ENCODE measurements at regions not wholly inside any gene's neighbourhood (a gene's known extent, or its start where the extent isn't known, plus 50 kb on each side); places are given as distances from the start of the nearest gene placed in this dataset.

- TF ChIP-seq NR2F2 (IDR thresholded peaks at IDR 0.05) (no peak), RXRA (IDR thresholded peaks at IDR 0.05) (no peak), MAX (IDR thresholded peaks at IDR 0.05) (no peak), JUND (IDR thresholded peaks at IDR 0.05) (no peak), EGR1 (IDR thresholded peaks at IDR 0.05; ENCODE audit: low read depth in 2 of 2) (no peak), FOXA2 (IDR thresholded peaks at IDR 0.05) (no peak), CTCF (IDR thresholded peaks at IDR 0.05; ENCODE audit: low read depth, low read length, missing input control) (no peak), ZBTB33 (IDR thresholded peaks at IDR 0.05) (no peak), GABPA (IDR thresholded peaks at IDR 0.05 in 1 of 2, conservative IDR thresholded peaks at IDR 0.05 in 1 of 2) (no peak), HNF4A (conservative IDR thresholded peaks at IDR 0.05) (no peak), ATF3 (IDR thresholded peaks at IDR 0.05) (no peak), TAF1 (conservative IDR thresholded peaks at IDR 0.05) (no peak), HNF4G (IDR thresholded peaks at IDR 0.05) (no peak), YY1 (IDR thresholded peaks at IDR 0.05) (no peak), FOXA1 (IDR thresholded peaks at IDR 0.05) (no peak), REST (IDR thresholded peaks at IDR 0.05) (no peak), SP1 (IDR thresholded peaks at IDR 0.05) (no peak), RAD21 (IDR thresholded peaks at IDR 0.05) (no peak)
- Histone ChIP-seq H3K36me3 (ENCODE audit: control insufficient read depth in 4 of 4, insufficient read depth in 3 of 4, low read depth in 1 of 4, low read length in 3 of 4) (no peaks in the 10 kb centered on the region), H3K27ac (ENCODE audit: low read depth in 1 of 2, low read length in 2 of 2) (no peak overlapping the region), H3K4me3 (ENCODE audit: low read depth in 1 of 3, low read length in 3 of 3) (no peak overlapping the region), H3K27me3 (ENCODE audit: control insufficient read depth in 4 of 4, insufficient read depth in 4 of 4, low read length in 3 of 4) (peaks cover 0 to 14% (median under 1%) of the 10 kb centered on the region in 4 donors), H3K9me3 (ENCODE audit: control insufficient read depth in 4 of 4, low read length in 3 of 4) (no peaks in the 10 kb centered on the region), H3K9ac (ENCODE audit: low read depth in 1 of 2, low read length in 2 of 2) (no peak overlapping the region), H3K4me1 (ENCODE audit: control insufficient read depth in 4 of 4, insufficient read depth in 4 of 4, low read length in 3 of 4) (no peaks in the 10 kb centered on the region)
- 94% methylated on average over 1 of the region's 1 CpG for WGBS
- DNase-seq (ENCODE audit: low spot score) = no peak
Measured at GRCh38 chr14:87811246-87811645, 181.7 kb downstream of the GALC start.
